Dermis microvascular lymphatic vessel endothelial cell (primary cell): ENCODE measurements at regions not wholly inside any gene's neighbourhood (a gene's known extent, or its start where the extent isn't known, plus 50 kb on each side); places are given as distances from the start of the nearest gene placed in this dataset.

Experiments used
- DNase-seq, 2 donors: peaks; one replicate each; pipeline versions ENCODE4 v3.0.0 to v3.0.0-alpha.2; 2010; ENCODE audit warnings: low read depth in 2 of 2

DNA sequence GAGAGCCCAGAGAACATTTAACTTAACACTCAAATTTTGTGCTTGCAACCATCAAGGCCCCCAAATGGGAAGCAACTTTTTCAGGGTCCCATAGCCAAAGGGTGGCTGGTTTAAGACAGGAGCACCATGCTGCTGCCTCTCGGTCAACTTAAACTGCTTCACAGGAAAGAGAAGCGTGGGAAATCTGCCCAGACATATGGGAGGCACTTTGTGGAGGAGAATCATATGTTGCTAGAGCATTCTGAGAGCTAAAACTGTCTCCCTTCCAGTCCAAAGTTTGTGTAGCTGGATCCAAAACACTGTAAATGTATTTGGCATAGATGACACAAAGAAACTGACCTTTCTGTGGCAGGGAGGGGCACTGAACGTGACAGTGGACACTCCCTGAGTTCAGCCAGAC lies 305.9 kb upstream of the RORA start:
- no peak for DNase-seq

DNA sequence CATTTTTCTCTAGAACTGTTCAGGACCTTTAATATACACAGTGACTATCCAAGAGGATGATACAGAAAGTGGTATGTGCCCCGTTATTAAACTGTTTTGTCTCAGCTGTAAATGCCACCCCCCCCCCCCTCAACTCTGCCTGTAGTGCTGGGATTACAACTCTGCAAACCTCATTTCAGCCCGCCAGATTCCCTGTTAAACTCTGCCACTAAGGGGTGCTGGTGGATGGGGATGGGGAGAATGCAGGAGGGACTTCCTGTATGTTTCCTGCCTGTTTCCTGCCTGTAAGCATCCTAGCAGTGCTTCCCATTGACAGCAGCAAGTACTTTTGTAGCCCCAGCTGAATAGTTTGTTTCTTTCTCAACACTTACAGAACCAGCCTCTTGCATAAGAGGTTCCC lies 301.7 kb upstream of the RORA start:
- peak; percentile 31 to 41 for DNase-seq

DNA sequence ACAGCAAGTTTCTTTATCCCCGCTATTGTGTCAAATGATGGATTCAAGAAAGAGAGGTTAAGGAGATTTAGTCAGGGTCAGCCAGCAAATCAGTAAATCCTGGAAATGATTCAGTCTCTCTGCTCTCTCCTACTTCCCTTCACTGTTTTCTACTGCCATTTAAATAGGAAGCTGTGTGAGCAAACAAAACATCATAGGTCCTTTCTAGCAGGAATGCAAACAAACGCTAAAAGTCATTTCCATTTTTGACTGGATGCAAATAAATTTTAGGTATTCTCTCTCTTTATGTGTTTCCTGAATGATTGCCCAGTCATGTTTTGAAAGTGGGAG lies 299.4 kb upstream of the RORA start:
- DNase-seq: peak; percentile 40 to 79

- DNase-seq: peak in 1 of 2 donors; percentile 30
These were observed 298.9 kb upstream of the RORA start for GRCh38 chr15:61527836-61528580.

DNA sequence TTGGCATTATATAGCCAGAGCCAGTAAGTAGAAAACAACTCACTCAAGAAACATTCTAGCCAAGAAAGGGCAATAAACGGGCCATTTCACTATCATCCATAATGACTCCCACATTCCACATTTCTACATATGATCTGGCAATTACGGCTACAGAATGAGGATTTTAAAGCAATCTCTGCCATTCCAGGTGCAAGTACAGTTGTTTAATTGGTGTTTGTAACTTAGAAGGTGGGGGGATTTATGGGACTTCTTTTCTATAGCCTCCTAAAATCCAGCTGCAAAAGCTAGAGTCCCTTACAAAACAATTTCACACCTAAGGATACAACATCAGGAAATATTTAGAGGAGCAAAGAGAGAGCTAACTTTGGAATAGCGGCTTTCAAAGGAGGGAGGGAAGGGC lies 295.4 kb upstream of the RORA start:
- no peak for DNase-seq

GRCh38 chr15:61524086-61524485 lies 295.0 kb upstream of the RORA start:
- DNase-seq: peak in 1 of 2 donors; percentile 51

DNA sequence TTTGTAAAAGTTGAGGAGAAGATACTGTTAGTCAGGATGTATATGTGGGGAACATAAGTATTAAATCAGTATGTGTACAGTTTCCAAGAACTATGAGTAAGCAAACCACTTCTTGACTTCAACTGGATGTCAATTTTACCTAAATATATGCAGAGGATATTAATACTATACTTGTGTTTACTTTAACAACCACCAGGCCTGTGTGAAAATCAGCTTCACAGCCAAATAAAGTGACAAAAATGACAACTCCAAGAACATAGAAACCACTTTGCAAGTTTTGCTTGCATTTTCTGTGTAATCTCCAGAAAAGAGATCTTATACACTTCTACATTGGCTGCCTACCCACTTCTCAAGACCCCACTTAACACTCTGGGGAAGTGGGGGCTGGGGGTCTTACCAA lies 293.3 kb upstream of the RORA start:
- no peak for DNase-seq

DNA sequence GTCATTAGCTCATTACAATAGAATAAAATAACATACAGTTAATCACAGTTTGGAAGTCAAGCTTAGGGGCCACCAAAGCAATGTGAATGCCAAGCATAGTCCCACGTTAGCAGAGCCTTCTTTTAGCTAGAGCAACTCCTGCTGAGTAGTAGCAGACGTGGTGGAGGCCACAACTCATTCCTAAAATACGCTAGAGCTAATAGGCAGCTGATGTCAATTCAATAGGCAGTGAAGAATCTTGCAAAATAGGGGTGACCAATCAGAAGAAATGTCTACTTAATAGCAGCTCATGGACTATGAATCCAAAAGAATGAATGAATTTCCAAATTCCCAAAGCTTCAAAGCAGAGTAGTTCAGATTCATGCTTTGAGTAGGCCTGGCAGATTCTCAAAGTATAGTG lies 292.9 kb upstream of the RORA start:
- DNase-seq: no peak

- no peak for DNase-seq
These were observed 290.2 kb upstream of the RORA start for GRCh38 chr15:61519296-61519695.

- peak in 1 of 2 donors; percentile 14 for DNase-seq
These were observed 289.3 kb upstream of the RORA start for GRCh38 chr15:61518191-61518950.

DNA sequence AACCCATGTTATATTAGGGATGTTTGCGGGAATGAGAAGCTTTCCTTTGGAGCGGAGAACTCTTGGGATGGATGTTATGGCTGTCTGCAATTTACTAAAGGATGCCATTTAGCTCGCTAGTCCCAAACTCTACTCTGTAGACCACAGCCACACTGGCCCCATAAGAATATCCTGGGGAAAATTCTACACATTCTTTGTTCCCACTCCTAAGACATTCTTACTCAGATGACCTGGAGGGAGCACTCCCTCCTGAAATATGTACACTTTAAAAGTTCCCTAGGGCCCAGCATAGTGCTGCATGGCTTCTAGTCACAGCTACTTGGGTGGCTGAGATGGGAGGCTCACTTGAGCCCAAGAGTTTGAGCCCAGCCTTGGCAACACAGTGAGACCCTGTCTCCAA lies 288.7 kb upstream of the RORA start:
- no peak for DNase-seq

DNA sequence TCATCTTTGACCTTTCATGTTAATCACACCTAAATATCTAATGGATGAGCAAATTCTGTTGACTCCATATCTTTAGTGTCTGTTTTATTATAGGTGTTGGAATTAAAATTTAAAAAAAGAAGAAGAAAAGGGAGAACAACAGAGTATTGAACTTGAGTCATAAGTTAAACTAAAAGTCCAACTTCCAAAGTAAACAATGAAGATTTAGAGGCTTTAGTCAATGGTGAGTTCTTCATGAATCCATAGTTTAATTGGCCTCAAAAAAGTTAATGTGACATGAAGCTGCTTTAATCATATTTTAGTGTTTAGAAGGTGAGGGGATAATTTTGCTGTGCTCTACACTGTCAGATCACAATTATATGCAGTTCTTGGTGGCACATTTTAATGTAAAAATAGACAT lies 288.2 kb upstream of the RORA start:
- no peak for DNase-seq

GRCh38 chr15:61511756-61512155 lies 282.7 kb upstream of the RORA start:
- no peak for DNase-seq

DNA sequence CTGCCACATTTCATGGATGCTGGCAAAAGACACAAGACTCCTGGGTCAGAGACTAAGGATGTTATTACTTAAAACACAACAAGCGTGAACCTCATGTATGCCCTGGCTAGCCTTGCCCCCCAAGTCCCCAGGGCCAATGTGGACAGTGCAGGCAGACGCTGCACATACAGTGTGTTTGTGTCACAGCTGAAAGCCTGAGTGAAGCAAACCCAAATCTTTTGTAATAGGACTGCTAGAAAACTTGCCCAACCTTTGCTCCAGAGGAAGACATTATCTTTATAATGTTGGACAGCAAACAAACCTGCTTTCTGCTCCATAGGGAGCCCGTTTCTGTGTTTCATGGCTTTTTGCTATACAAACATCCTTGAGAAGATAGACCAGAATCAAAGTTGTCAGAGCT lies 282.0 kb upstream of the RORA start:
- no peak for DNase-seq

- DNase-seq: no peak
These were observed 280.3 kb upstream of the RORA start for GRCh38 chr15:61509327-61509840.

DNA sequence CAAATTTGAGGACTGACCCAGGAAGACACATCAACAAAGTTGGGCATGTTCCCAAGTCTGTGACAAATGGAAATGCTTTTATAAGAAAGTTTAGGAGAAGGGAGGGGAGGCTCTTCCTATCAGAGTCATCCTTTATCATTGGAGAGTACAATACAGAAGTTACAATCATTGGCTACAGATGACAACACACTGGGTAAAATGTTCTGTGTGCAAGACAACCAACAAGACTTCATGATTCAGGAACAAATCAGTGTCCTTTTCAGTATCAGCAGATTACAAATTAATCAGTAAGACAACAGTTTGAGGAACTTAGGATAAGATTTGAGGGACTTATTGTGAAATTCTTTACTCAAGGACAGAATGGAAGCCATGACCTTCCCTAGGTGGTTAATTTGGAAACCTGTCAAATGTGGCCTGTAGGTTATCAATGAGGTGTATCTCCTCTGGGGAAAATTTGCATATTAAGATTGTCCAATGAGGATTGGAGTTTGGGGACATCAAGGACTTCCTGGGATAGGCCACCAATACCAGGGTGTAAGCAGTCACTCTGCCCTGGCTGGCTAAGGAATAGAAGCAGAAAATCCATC lies 274.4 kb upstream of the RORA start:
- DNase-seq: no peak

DNA sequence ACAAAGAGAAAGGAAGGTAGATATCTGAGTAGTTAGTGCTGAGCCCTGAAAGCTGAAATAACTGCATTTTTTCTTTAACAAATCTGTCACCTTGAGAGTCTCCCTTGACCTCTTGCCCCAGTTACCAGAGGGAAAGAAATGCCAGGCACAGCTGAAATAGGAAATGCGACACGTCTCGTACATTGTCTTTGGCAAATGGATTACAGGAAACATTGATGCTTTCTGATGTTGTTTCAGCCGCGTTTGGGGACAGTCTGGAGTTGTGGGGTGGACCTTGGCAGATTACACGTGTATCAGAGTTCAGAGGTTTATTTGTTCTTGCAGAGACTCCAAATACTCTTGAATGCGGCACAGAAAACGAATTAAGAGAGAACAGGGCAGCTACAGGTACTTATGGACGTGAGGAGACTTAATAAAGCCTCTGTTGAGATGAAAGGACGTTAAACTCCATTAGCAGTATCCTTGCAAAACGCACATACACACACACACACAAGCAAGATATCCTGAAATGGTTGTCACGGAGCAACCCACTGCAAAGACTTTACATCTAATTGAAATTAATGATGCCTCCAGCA lies 272.8 kb upstream of the RORA start:
- DNase-seq: peak; percentile 33 to 63

DNA sequence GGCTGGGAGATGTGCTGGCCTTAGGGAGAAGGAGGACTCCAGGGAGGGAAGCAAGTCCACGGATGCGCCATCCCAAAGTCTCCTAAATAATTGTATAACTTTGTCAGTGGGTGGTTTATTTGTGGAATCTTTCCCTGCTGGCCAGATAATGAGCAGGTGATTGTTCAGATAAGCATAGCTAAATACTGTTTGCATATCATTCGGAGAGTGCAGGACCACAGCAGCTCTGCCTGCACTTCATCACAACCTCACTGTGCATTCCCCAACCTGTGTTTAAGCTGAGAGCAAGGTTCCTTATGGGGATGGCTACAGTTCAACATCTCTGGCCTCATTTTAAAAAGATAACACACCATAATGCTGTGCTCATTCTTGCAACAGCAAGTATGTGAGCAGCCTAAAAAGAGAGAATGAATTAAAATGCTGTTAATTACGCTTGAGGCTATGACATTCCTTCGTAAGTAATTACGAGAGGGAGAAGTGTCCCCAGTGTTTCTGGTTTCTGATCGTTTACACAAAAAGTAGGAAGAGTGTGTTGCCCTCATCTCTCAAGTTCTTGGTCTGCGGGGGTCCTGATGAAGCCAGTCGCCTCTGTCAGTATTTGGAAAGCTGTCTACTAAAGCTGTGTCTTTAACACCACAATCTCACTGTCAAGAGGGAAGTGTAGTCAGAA lies 272.0 kb upstream of the RORA start:
- no peak for DNase-seq

GRCh38 chr15:61500523-61500922 lies 271.4 kb upstream of the RORA start:
- no peak for DNase-seq

- no peak for DNase-seq
These were observed 270.3 kb upstream of the RORA start for GRCh38 chr15:61499376-61499775.

DNA sequence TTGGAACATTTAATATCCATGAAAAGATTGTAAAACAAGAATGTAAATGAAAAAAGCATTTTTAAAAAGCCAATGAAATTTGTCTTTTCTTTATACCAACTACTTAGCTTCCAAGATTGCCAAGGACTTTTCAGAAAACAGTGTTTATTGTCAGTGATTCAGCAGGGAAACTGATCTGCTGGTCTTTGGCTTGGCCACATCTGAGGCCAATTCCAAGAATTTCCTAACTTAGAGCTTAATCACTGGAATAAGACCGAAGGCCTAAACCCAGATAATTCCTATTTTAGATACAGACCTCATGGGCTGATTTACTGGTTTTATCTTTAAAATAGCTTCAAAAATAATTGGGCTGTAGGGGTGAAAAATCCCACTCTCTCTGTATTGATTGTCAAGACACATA lies 260.5 kb upstream of the RORA start:
- no peak for DNase-seq

- DNase-seq: no peak
These were observed 254.5 kb upstream of the RORA start for GRCh38 chr15:61483599-61483998.
